ENCODE measurements at regions not wholly inside any gene's neighbourhood (a gene's known extent, or its start where the extent isn't known, plus 50 kb on each side); places are given as distances from the start of the nearest gene placed in this dataset.
"Not testable (repeated sequence)": the region's sequence is repeated elsewhere in the genome, so short reads cannot be mapped to it uniquely, and the experiment has no call there.

GRCh38 chr20:23293689-23294088 is 56.9 kb upstream of the NXT1 start:
- 95% methylated on average over 4 of the region's 6 CpGs for WGBS (ENCODE audit: insufficient coverage)
- no peaks in the 10 kb centered on the region for H3K36me3 ChIP-seq (ENCODE audit: control insufficient read depth in 4 of 4, insufficient read depth in 4 of 4, low read length in 3 of 4)
- H3K27me3 ChIP-seq (replicated peaks in 2 of 5; ENCODE audit: control insufficient read depth in 4 of 5, insufficient read depth in 5 of 5, low read length in 4 of 5) = peaks cover 0 to 2% (median 2%) of the 10 kb centered on the region in 5 experiments
- CTCF ChIA-PET = interaction anchor here (0.6 kb wide), 1 partner anchor 233 kb away, joined by 3 read pairs; no protein-coding TSS in a partner anchor
- POLR2A ChIA-PET = no interaction called here
- no peak overlapping the region for H3K27ac ChIP-seq (ENCODE audit: insufficient read depth in 1 of 2, low read depth in 1 of 2, low read length in 2 of 2, poor library complexity in 1 of 2, severe bottlenecking in 2 of 2)
- DNase-seq = no peak
- H3K9me3 ChIP-seq (ENCODE audit: control extremely low read depth in 1 of 5, control insufficient read depth in 4 of 5, insufficient read depth in 2 of 5, low read depth in 1 of 5, low read length in 4 of 5) = no peaks in the 10 kb centered on the region
- H3K4me3 ChIP-seq (ENCODE audit: control insufficient read depth in 1 of 7, extremely low read depth in 1 of 7, insufficient read depth in 4 of 7, low read depth in 2 of 7, low read length in 6 of 7) = no peak overlapping the region
- no peaks in the 10 kb centered on the region for H3K4me1 ChIP-seq (ENCODE audit: control extremely low read depth in 1 of 4, control insufficient read depth in 4 of 4, insufficient read depth in 4 of 4, low read length in 3 of 4)

GRCh38 chr20:23292311-23292710 is 58.3 kb upstream of the NXT1 start:
- CTCF ChIA-PET = not testable (repeated sequence)

GRCh38 chr20:23291575-23292240 is 58.9 kb upstream of the NXT1 start:
- Histone ChIP-seq H3K4me1 (ENCODE audit: control extremely low read depth in 1 of 4, control insufficient read depth in 4 of 4, insufficient read depth in 4 of 4, low read length in 3 of 4) (no peaks in the 10 kb centered on the region), H3K4me3 (ENCODE audit: control insufficient read depth in 1 of 7, extremely low read depth in 1 of 7, insufficient read depth in 4 of 7, low read depth in 2 of 7, low read length in 6 of 7) (no peak overlapping the region), H3K27me3 (replicated peaks in 2 of 5; ENCODE audit: control insufficient read depth in 4 of 5, insufficient read depth in 5 of 5, low read length in 4 of 5) (peaks cover 0 to 2% (median under 1%) of the 10 kb centered on the region in 5 experiments), H3K9me3 (ENCODE audit: control extremely low read depth in 1 of 5, control insufficient read depth in 4 of 5, insufficient read depth in 2 of 5, low read depth in 1 of 5, low read length in 4 of 5) (no peaks in the 10 kb centered on the region), H3K27ac (ENCODE audit: insufficient read depth in 1 of 2, low read depth in 1 of 2, low read length in 2 of 2, poor library complexity in 1 of 2, severe bottlenecking in 2 of 2) (no peak overlapping the region), H3K36me3 (ENCODE audit: control insufficient read depth in 4 of 4, insufficient read depth in 4 of 4, low read length in 3 of 4) (no peaks in the 10 kb centered on the region)
- 98% methylated on average over 7 of the region's 14 CpGs for WGBS (ENCODE audit: insufficient coverage)
- ChIA-PET POLR2A (no interaction called here), CTCF (no interaction called here)
- no peak for DNase-seq

More at GRCh38 chr20:23292311-23292710, 58.3 kb upstream of the NXT1 start:
- H3K4me1 ChIP-seq (ENCODE audit: control extremely low read depth in 1 of 4, control insufficient read depth in 4 of 4, insufficient read depth in 4 of 4, low read length in 3 of 4); H3K27me3 ChIP-seq (replicated peaks in 2 of 5; ENCODE audit: control insufficient read depth in 4 of 5, insufficient read depth in 5 of 5, low read length in 4 of 5); H3K9me3 ChIP-seq (ENCODE audit: control extremely low read depth in 1 of 5, control insufficient read depth in 4 of 5, insufficient read depth in 2 of 5, low read depth in 1 of 5, low read length in 4 of 5); DNase-seq; H3K36me3 ChIP-seq (ENCODE audit: control insufficient read depth in 4 of 4, insufficient read depth in 4 of 4, low read length in 3 of 4); H3K27ac ChIP-seq (ENCODE audit: insufficient read depth in 1 of 2, low read depth in 1 of 2, low read length in 2 of 2, poor library complexity in 1 of 2, severe bottlenecking in 2 of 2); POLR2A ChIA-PET; H3K4me3 ChIP-seq (ENCODE audit: control insufficient read depth in 1 of 7, extremely low read depth in 1 of 7, insufficient read depth in 4 of 7, low read depth in 2 of 7, low read length in 6 of 7): not testable (repeated sequence)
- 91% methylated on average over 4 of the region's 5 CpGs for WGBS (ENCODE audit: insufficient coverage)

- peaks cover 0 to 2% (median 0%) of the 10 kb centered on the region in 5 experiments for H3K27me3 ChIP-seq (replicated peaks in 2 of 5; ENCODE audit: control insufficient read depth in 4 of 5, insufficient read depth in 5 of 5, low read length in 4 of 5)
- no peaks in the 10 kb centered on the region for H3K9me3 ChIP-seq (ENCODE audit: control extremely low read depth in 1 of 5, control insufficient read depth in 4 of 5, insufficient read depth in 2 of 5, low read depth in 1 of 5, low read length in 4 of 5)
- H3K27ac ChIP-seq (ENCODE audit: insufficient read depth in 1 of 2, low read depth in 1 of 2, low read length in 2 of 2, poor library complexity in 1 of 2, severe bottlenecking in 2 of 2) = no peak overlapping the region
- POLR2A ChIA-PET = no interaction called here
- no peak for DNase-seq
- no peak overlapping the region for H3K4me3 ChIP-seq (ENCODE audit: control insufficient read depth in 1 of 7, extremely low read depth in 1 of 7, insufficient read depth in 4 of 7, low read depth in 2 of 7, low read length in 6 of 7)
- H3K4me1 ChIP-seq (ENCODE audit: control extremely low read depth in 1 of 4, control insufficient read depth in 4 of 4, insufficient read depth in 4 of 4, low read length in 3 of 4) = no peaks in the 10 kb centered on the region
- no peaks in the 10 kb centered on the region for H3K36me3 ChIP-seq (ENCODE audit: control insufficient read depth in 4 of 4, insufficient read depth in 4 of 4, low read length in 3 of 4)
- WGBS (ENCODE audit: insufficient coverage) = 94% methylated on average over 9 of the region's 11 CpGs
- CTCF ChIA-PET = no interaction called here
Observed at GRCh38 chr20:23290761-23291574, 59.6 kb upstream of the NXT1 start.

GRCh38 chr20:23289724-23290395 is 60.7 kb upstream of the NXT1 start:
- ChIA-PET POLR2A (no interaction called here), CTCF (no interaction called here)
- H3K36me3 ChIP-seq (ENCODE audit: control insufficient read depth in 4 of 4, insufficient read depth in 4 of 4, low read length in 3 of 4) = no peaks in the 10 kb centered on the region
- no peak for DNase-seq
- H3K4me3 ChIP-seq (ENCODE audit: control insufficient read depth in 1 of 7, extremely low read depth in 1 of 7, insufficient read depth in 4 of 7, low read depth in 2 of 7, low read length in 6 of 7) = no peak overlapping the region
- H3K9me3 ChIP-seq (ENCODE audit: control extremely low read depth in 1 of 5, control insufficient read depth in 4 of 5, insufficient read depth in 2 of 5, low read depth in 1 of 5, low read length in 4 of 5) = no peaks in the 10 kb centered on the region
- WGBS (ENCODE audit: insufficient coverage) = 87% methylated on average over 4 of the region's 7 CpGs
- no peak overlapping the region for H3K27ac ChIP-seq (ENCODE audit: insufficient read depth in 1 of 2, low read depth in 1 of 2, low read length in 2 of 2, poor library complexity in 1 of 2, severe bottlenecking in 2 of 2)
- peaks cover 0 to 2% (median 0%) of the 10 kb centered on the region in 5 experiments for H3K27me3 ChIP-seq (replicated peaks in 2 of 5; ENCODE audit: control insufficient read depth in 4 of 5, insufficient read depth in 5 of 5, low read length in 4 of 5)
- H3K4me1 ChIP-seq (ENCODE audit: control extremely low read depth in 1 of 4, control insufficient read depth in 4 of 4, insufficient read depth in 4 of 4, low read length in 3 of 4) = no peaks in the 10 kb centered on the region

- no peaks in the 10 kb centered on the region for H3K4me1 ChIP-seq (ENCODE audit: control extremely low read depth in 1 of 4, control insufficient read depth in 4 of 4, insufficient read depth in 4 of 4, low read length in 3 of 4)
- ChIA-PET POLR2A (no interaction called here), CTCF (interaction anchor here (0.6 kb wide), 1 partner anchor 246 kb away, joined by 3 read pairs; no protein-coding TSS in a partner anchor)
- 96% methylated on average over 6 of the region's 7 CpGs for WGBS (ENCODE audit: insufficient coverage)
- H3K27me3 ChIP-seq (replicated peaks in 2 of 5; ENCODE audit: control insufficient read depth in 4 of 5, insufficient read depth in 5 of 5, low read length in 4 of 5) = peaks cover 0 to 2% (median 0%) of the 10 kb centered on the region in 5 experiments
- H3K36me3 ChIP-seq (ENCODE audit: control insufficient read depth in 4 of 4, insufficient read depth in 4 of 4, low read length in 3 of 4) = no peaks in the 10 kb centered on the region
- no peak for DNase-seq
- no peaks in the 10 kb centered on the region for H3K9me3 ChIP-seq (ENCODE audit: control extremely low read depth in 1 of 5, control insufficient read depth in 4 of 5, insufficient read depth in 2 of 5, low read depth in 1 of 5, low read length in 4 of 5)
- no peak overlapping the region for H3K27ac ChIP-seq (ENCODE audit: insufficient read depth in 1 of 2, low read depth in 1 of 2, low read length in 2 of 2, poor library complexity in 1 of 2, severe bottlenecking in 2 of 2)
- H3K4me3 ChIP-seq (ENCODE audit: control insufficient read depth in 1 of 7, extremely low read depth in 1 of 7, insufficient read depth in 4 of 7, low read depth in 2 of 7, low read length in 6 of 7) = no peak overlapping the region
Observed at GRCh38 chr20:23289249-23289648, 61.3 kb upstream of the NXT1 start.

Data from common myeloid progenitor, CD34-positive (primary cell).